HEK293 (cell line): ENCODE measurements at regions not wholly inside any gene's neighbourhood (a gene's known extent, or its start where the extent isn't known, plus 50 kb on each side); places are given as distances from the start of the nearest gene placed in this dataset.

Experiments
- CTCF ChIA-PET: fragments of 350-600 bp; formaldehyde crosslinking; extraction: SDS; loops from one replicate; lab custom pipeline; 2021; ENCODE audit warnings: antibody characterized with exemption; lab: Yijun Ruan, JAX
- POLR2A ChIA-PET: fragments of 300-600 bp; formaldehyde crosslinking; extraction: SDS; loops from one replicate; lab custom pipeline; 2020; ENCODE audit warnings: antibody characterized with exemption, inconsistent platforms; lab: Yijun Ruan, JAX
- H3K27ac ChIP-seq: fragments of 200-500 bp; sonication (Bioruptor generic); 2 replicates; pipeline ENCODE4 v1.5.1; 2014; ENCODE audit warnings: low read depth, low read length, control low read depth, inconsistent platforms; ENCODE audit errors: extremely low read depth
- H3K36me3 ChIP-seq, 2 experiments: fragments of 200-500 bp in 1 of 2; sonication (Bioruptor generic) in 1 of 2; 1 replicate in 1 of 2; 2 replicates in 1 of 2; pipeline ENCODE4 v1.5.1; 2014 to 2017; ENCODE audit warnings: inconsistent platforms in 2 of 2, low read length in 2 of 2; ENCODE audit not compliant: control insufficient read depth in 2 of 2, insufficient read depth in 1 of 2
- H3K4me1 ChIP-seq: fragments of 200-500 bp; sonication (Bioruptor generic); 2 replicates; pipeline ENCODE4 v1.5.1; 2014; ENCODE audit warnings: mild to moderate bottlenecking, low read length, inconsistent platforms; ENCODE audit not compliant: control insufficient read depth, insufficient read depth
- H3K4me3 ChIP-seq: 2 replicates; pipeline ENCODE4 v1.5.1; 2011; ENCODE audit warnings: low read depth, mild to moderate bottlenecking, control low read depth, low read length, moderate library complexity
- H3K9me3 ChIP-seq: fragments of 200-500 bp; sonication (Bioruptor generic); 2 replicates; pipeline ENCODE4 v1.5.1; 2014; ENCODE audit warnings: low read depth, low read length, inconsistent platforms; ENCODE audit not compliant: control insufficient read depth, insufficient read depth
- CTCF ChIP-seq: fragments of 450-650 bp; formaldehyde crosslinking; IDR thresholded peaks from 2 replicates; pipeline ENCODE4 v1.5.1; 2016; ENCODE audit warnings: missing biosample characterization, missing genetic modification characterization
- EGR2 ChIP-seq: fragments of 450-650 bp; formaldehyde crosslinking; IDR thresholded peaks from 2 replicates; pipeline ENCODE4 v1.5.1; 2016; ENCODE audit warnings: low read depth, missing biosample characterization, missing genetic modification characterization
- KLF9 ChIP-seq: fragments of 450-650 bp; formaldehyde crosslinking; IDR thresholded peaks from 2 replicates; pipeline ENCODE4 v1.5.1; 2016; ENCODE audit warnings: missing biosample characterization, missing genetic modification characterization, low read depth
- RBAK ChIP-seq: fragments of 450-650 bp; formaldehyde crosslinking; IDR thresholded peaks from 2 replicates; pipeline ENCODE4 v1.5.1; 2016; ENCODE audit warnings: missing biosample characterization, missing genetic modification characterization
- ZBTB11 ChIP-seq: fragments of 450-650 bp; formaldehyde crosslinking; conservative IDR thresholded peaks from 2 replicates; pipeline ENCODE4 v1.5.1; 2016; ENCODE audit warnings: low read depth, missing biosample characterization, missing genetic modification characterization
- ZBTB17 ChIP-seq: fragments of 450-650 bp; formaldehyde crosslinking; IDR thresholded peaks from 2 replicates; pipeline ENCODE4 v1.5.1; 2016; ENCODE audit warnings: missing biosample characterization, missing genetic modification characterization
- ZBTB26 ChIP-seq: fragments of 450-650 bp; formaldehyde crosslinking; optimal IDR thresholded peaks from 2 replicates; pipeline ENCODE3; 2016; ENCODE audit warnings: missing biosample characterization, mild to moderate bottlenecking, missing genetic modification characterization
- ZBTB48 ChIP-seq: fragments of 450-650 bp; formaldehyde crosslinking; IDR thresholded peaks from 2 replicates; pipeline ENCODE4 v1.5.1; 2016; ENCODE audit warnings: missing biosample characterization, missing genetic modification characterization
- ZNF140 ChIP-seq: fragments of 450-650 bp; formaldehyde crosslinking; IDR thresholded peaks from 2 replicates; pipeline ENCODE4 v1.5.1; 2016; ENCODE audit warnings: missing biosample characterization, missing genetic modification characterization
- ZNF2 ChIP-seq: fragments of 450-650 bp; formaldehyde crosslinking; IDR thresholded peaks from 2 replicates; pipeline ENCODE4 v1.5.1; 2016; ENCODE audit warnings: missing biosample characterization, missing genetic modification characterization
- ZNF248 ChIP-seq: fragments of 450-650 bp; formaldehyde crosslinking; IDR thresholded peaks from 2 replicates; pipeline ENCODE4 v1.5.1; 2017; ENCODE audit warnings: missing biosample characterization, missing genetic modification characterization
- ZNF274 ChIP-seq, 2 experiments: fragments of 200-500 bp in 1 of 2; fragments of 450-650 bp in 1 of 2; sonication (Bioruptor generic) in 1 of 2; formaldehyde crosslinking in 1 of 2; IDR thresholded peaks; 2 replicates each; pipeline versions ENCODE4 v1.5.1 to v1.6.1; 2014 to 2016; ENCODE audit warnings: borderline replicate concordance in 1 of 2, inconsistent platforms in 1 of 2, low read length in 1 of 2, missing biosample characterization in 1 of 2, missing genetic modification characterization in 1 of 2
- ZNF514 ChIP-seq: fragments of 450-650 bp; formaldehyde crosslinking; IDR thresholded peaks from 2 replicates; pipeline ENCODE4 v1.5.1; 2016; ENCODE audit warnings: missing biosample characterization, missing genetic modification characterization
- ZNF677 ChIP-seq: fragments of 450-650 bp; IDR thresholded peaks from 2 replicates; pipeline ENCODE4 v1.5.0; 2018; ENCODE audit warnings: missing biosample characterization, mild to moderate bottlenecking, missing genetic modification characterization, moderate library complexity
- ZNF707 ChIP-seq: fragments of 450-650 bp; formaldehyde crosslinking; IDR thresholded peaks from 2 replicates; pipeline ENCODE4 v1.5.1; 2016; ENCODE audit warnings: missing biosample characterization, missing genetic modification characterization
- ZNF777 ChIP-seq: fragments of 450-650 bp; formaldehyde crosslinking; IDR thresholded peaks from 2 replicates; pipeline ENCODE4 v1.5.1; 2017; ENCODE audit warnings: missing biosample characterization, missing genetic modification characterization, borderline replicate concordance
- TF ChIP-seq, protein P1 (sequence below): fragments of 450-650 bp; formaldehyde crosslinking; IDR thresholded peaks from 2 replicates; pipeline ENCODE4 v1.5.1; 2017; ENCODE audit warnings: missing biosample characterization, missing genetic modification characterization
- TF ChIP-seq, protein P2 (sequence below): fragments of 450-650 bp; formaldehyde crosslinking; IDR thresholded peaks from 2 replicates; pipeline ENCODE4 v1.5.1; 2016; ENCODE audit warnings: missing biosample characterization, missing genetic modification characterization, borderline replicate concordance

GRCh38 chr12:58314610-58315009, 373.2 kb downstream of the ATP23 start:
- 0 out of 2 replicates have a peak, but pooled peaks cover 3% of the 10 kb centered on the region for H3K4me1 ChIP-seq
- TF ChIP-seq ZNF140 (no peak), ZNF707 (tag by site-specific recombination) (no peak), ZBTB26 (tag by site-specific recombination) (no peak)
- TF ChIP-seq, protein P1, sequence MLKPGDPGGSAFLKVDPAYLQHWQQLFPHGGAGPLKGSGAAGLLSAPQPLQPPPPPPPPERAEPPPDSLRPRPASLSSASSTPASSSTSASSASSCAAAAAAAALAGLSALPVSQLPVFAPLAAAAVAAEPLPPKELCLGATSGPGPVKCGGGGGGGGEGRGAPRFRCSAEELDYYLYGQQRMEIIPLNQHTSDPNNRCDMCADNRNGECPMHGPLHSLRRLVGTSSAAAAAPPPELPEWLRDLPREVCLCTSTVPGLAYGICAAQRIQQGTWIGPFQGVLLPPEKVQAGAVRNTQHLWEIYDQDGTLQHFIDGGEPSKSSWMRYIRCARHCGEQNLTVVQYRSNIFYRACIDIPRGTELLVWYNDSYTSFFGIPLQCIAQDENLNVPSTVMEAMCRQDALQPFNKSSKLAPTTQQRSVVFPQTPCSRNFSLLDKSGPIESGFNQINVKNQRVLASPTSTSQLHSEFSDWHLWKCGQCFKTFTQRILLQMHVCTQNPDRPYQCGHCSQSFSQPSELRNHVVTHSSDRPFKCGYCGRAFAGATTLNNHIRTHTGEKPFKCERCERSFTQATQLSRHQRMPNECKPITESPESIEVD: no peak
- TF ChIP-seq, protein P2, sequence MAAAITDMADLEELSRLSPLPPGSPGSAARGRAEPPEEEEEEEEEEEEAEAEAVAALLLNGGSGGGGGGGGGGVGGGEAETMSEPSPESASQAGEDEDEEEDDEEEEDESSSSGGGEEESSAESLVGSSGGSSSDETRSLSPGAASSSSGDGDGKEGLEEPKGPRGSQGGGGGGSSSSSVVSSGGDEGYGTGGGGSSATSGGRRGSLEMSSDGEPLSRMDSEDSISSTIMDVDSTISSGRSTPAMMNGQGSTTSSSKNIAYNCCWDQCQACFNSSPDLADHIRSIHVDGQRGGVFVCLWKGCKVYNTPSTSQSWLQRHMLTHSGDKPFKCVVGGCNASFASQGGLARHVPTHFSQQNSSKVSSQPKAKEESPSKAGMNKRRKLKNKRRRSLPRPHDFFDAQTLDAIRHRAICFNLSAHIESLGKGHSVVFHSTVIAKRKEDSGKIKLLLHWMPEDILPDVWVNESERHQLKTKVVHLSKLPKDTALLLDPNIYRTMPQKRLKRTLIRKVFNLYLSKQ: no peak
- TF ChIP-seq, all 188 proteins: peak for 0
- Histone ChIP-seq H3K36me3 (no peaks in the 10 kb centered on the region), H3K4me3 (no peak overlapping the region), H3K9me3 (no peaks in the 10 kb centered on the region), H3K27ac (no peak overlapping the region)
- ChIA-PET CTCF (interaction anchor here (0.5 kb wide), 1 partner anchor 361 kb away, joined by 3 read pairs; no protein-coding TSS in a partner anchor), POLR2A (no interaction called here)

DNA sequence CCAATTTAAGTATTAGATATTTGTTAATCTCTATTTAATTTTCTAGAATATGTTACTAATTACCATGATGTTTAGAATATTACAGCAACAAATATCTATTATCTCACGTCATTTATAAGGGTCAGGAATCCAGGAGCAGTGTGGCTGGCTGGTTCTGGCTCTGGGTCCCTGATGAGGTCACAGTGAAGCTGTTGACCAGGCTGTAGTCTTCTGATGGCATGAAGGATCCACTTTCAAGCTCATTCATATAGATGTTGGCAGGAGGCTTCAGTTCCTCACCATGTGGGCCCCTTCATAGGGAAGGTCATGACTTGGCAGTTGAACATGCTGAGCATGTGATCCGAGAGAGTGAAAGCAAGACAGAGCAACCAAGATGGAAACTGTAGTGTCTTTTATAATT, 375.6 kb downstream of the ATP23 start:
- H3K9me3 ChIP-seq: no peaks in the 10 kb centered on the region
- no peak overlapping the region for H3K4me3 ChIP-seq
- POLR2A ChIA-PET: no interaction called here
- CTCF ChIA-PET: no interaction called here
- no peak overlapping the region for H3K27ac ChIP-seq
- no peaks in the 10 kb centered on the region for H3K36me3 ChIP-seq
- no peaks in the 10 kb centered on the region for H3K4me1 ChIP-seq
- no peak for TF ChIP-seq ZBTB17 (tag by site-specific recombination)
- TF ChIP-seq ZBTB11: no peak
- TF ChIP-seq ZBTB48 (tag by site-specific recombination): no peak
- TF ChIP-seq RBAK (tag by site-specific recombination): no peak
- TF ChIP-seq ZNF677 (tag by site-specific recombination): no peak
- TF ChIP-seq ZNF514 (tag by site-specific recombination): no peak
- no peak for TF ChIP-seq ZNF2
- no peak for TF ChIP-seq CTCF (tag by site-specific recombination)
- no peak for TF ChIP-seq KLF9 (tag by site-specific recombination)
- TF ChIP-seq EGR2 (tag by site-specific recombination): no peak
- no peak for TF ChIP-seq ZNF274 (IDR thresholded peaks at IDR 0.05; ENCODE audit: low read length)
- TF ChIP-seq ZNF274 (tag by site-specific recombination; IDR thresholded peaks at IDR 0.05; ENCODE audit: borderline replicate concordance): no peak
- no peak for TF ChIP-seq ZNF777 (tag by site-specific recombination)
- TF ChIP-seq ZNF248 (tag by site-specific recombination): no peak
- TF ChIP-seq, all 188 proteins: peak for 0
